ENCODE measurements at regions not wholly inside any gene's neighbourhood (a gene's known extent, or its start where the extent isn't known, plus 50 kb on each side); places are given as distances from the start of the nearest gene placed in this dataset.

GRCh38 chr7:132034748-132035416 is 478.5 kb upstream of the PODXL start:
- TF ChIP-seq CTCF (IDR thresholded peaks at IDR 0.05; ENCODE audit: low read length), result no peak
- no peak for TF ChIP-seq EZH2 (IDR thresholded peaks at IDR 0.05; ENCODE audit: borderline replicate concordance, low read length)
